ENCODE measurements at regions not wholly inside any gene's neighbourhood (a gene's known extent, or its start where the extent isn't known, plus 50 kb on each side); places are given as distances from the start of the nearest gene placed in this dataset.

GRCh38 chr4:57877047-57877458 is 766.9 kb upstream of the IGFBP7 start:
- no peak for TF ChIP-seq CTCF (conservative IDR thresholded peaks at IDR 0.05; ENCODE audit: low read depth, low read length)
- DNase-seq (ENCODE audit: low read depth) = no peak
- H3K4me3 ChIP-seq (ENCODE audit: low read depth, low read length) = no peak overlapping the region

DNA sequence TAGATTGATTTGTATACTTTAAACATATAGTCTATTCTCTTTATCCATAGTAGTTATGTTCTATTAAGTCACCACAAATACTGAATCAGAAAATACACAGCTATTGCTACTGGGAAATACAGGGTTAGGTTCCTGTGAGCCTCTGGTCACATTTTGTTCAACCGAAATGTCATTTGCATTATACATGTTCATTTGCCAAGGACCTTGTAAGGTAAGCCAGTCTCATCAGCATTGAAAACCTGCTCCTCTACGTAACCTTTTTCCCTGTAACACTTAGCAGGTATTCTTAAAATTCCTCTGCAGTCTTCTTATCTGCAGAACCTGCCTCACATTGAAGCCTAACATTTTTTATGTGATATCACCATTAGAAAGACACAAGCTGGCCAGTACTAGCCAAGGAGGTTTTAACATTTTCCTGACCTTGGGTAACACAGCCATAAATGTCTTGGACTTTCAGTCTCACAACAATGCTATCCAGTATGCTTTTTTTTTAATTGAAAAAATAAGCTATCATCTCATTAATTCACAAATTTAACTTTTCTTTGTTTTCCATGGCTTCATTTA is 765.7 kb upstream of the IGFBP7 start:
- H3K4me3 ChIP-seq (ENCODE audit: low read depth, low read length) = no peak overlapping the region
- no peak for TF ChIP-seq CTCF (conservative IDR thresholded peaks at IDR 0.05; ENCODE audit: low read depth, low read length)
- DNase-seq (ENCODE audit: low read depth) = no peak

GRCh38 chr4:57866468-57867171 is 756.4 kb upstream of the IGFBP7 start:
- no peak for DNase-seq (ENCODE audit: low read depth)
- no peak for TF ChIP-seq CTCF (conservative IDR thresholded peaks at IDR 0.05; ENCODE audit: low read depth, low read length)

GRCh38 chr4:57865264-57865663 is 755.1 kb upstream of the IGFBP7 start:
- no peak for DNase-seq (ENCODE audit: low read depth)
- TF ChIP-seq CTCF (conservative IDR thresholded peaks at IDR 0.05; ENCODE audit: low read depth, low read length) = no peak
- no peak overlapping the region for H3K4me3 ChIP-seq (ENCODE audit: low read depth, low read length)

More at GRCh38 chr4:57866468-57867171, 756.4 kb upstream of the IGFBP7 start:
- H3K4me3 ChIP-seq (ENCODE audit: low read depth, low read length) = no peak overlapping the region

- TF ChIP-seq CTCF (conservative IDR thresholded peaks at IDR 0.05; ENCODE audit: low read depth, low read length) = no peak
- H3K4me3 ChIP-seq (ENCODE audit: low read depth, low read length) = no peak overlapping the region
- DNase-seq (ENCODE audit: low read depth) = no peak
These were observed 744.6 kb upstream of the IGFBP7 start for GRCh38 chr4:57854748-57855147.

GRCh38 chr4:57850141-57850540 is 740.0 kb upstream of the IGFBP7 start:
- TF ChIP-seq CTCF (conservative IDR thresholded peaks at IDR 0.05; ENCODE audit: low read depth, low read length) = no peak
- H3K4me3 ChIP-seq (ENCODE audit: low read depth, low read length) = no peak overlapping the region
- no peak for DNase-seq (ENCODE audit: low read depth)

GRCh38 chr4:57832083-57832482 is 721.9 kb upstream of the IGFBP7 start:
- DNase-seq (ENCODE audit: low read depth) = no peak
- no peak overlapping the region for H3K4me3 ChIP-seq (ENCODE audit: low read depth, low read length)
- TF ChIP-seq CTCF (conservative IDR thresholded peaks at IDR 0.05; ENCODE audit: low read depth, low read length) = no peak
